NCI-H1436 (cell line): ENCODE measurements at regions not wholly inside any gene's neighbourhood (a gene's known extent, or its start where the extent isn't known, plus 50 kb on each side); places are given as distances from the start of the nearest gene placed in this dataset.
"Not testable (repeated sequence)": the region's sequence is repeated elsewhere in the genome, so short reads cannot be mapped to it uniquely, and the experiment has no call there.

ENCODE experiments used
- DNase-seq: peaks from one replicate; lab custom pipeline; 2025; lab: John Stamatoyannopoulos, UW

GRCh38 chr4:147102596-147102995 lies 156.9 kb upstream of the TTC29 start:
- no peak for DNase-seq

- DNase-seq: no peak
Measured at GRCh38 chr4:147103403-147103946, 157.8 kb upstream of the TTC29 start.

DNA sequence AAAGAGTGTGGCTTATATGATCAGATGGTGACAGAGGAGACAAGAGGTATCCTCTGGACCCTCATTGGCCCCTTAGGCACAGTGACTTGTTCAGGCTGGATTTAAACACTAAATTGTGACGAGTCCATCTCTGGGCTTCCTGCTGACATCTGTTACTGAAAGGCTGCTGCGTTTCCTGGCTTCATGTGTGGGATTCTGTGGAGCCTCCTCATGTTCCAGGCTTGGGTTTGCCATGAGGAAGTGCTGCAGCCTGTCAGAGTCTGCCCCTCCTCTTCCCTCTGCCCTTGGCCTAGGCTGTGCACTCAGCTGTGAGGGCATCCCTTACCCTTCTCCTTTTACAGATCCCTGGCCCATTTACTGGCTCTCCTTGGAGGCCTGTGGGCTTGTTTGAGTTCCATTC lies 159.1 kb upstream of the TTC29 start:
- no peak for DNase-seq

DNA sequence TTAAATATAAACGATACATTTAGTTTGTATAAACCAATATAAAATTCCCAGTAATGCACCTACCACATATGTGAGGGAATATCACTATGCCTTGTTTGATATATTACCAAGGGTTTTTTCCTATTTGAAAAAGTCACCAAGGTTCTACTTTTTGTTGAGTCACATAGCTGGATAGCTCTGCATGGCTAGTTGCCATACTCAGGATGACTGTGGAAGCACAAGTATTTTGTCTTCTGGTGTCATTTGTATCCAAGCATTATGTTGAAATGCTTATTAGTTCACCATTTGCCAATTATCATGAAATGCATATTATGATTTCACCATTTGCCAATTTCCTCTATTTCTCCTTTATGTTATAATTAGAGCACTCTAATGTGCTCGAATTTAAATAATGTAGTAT lies 162.7 kb upstream of the TTC29 start:
- no peak for DNase-seq

DNA sequence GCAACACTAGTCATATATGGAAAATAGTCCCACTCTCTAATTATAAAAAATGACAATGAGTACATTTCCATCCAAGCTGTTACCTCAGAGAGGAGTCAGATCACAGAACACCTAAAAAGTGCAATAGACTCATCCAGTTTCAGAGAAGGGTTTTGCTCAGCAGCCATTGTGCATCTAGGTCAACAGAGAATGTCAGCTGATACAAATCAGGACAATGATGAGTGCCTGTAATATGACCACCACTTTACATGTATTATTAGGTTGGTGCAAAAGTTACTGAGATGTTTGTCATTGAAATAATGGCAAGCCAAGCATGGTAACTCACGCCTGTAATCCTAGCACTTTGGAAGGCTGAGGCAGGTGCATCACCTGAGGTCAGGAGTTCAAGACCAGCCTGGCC lies 164.1 kb upstream of the TTC29 start:
- DNase-seq: no peak

DNA sequence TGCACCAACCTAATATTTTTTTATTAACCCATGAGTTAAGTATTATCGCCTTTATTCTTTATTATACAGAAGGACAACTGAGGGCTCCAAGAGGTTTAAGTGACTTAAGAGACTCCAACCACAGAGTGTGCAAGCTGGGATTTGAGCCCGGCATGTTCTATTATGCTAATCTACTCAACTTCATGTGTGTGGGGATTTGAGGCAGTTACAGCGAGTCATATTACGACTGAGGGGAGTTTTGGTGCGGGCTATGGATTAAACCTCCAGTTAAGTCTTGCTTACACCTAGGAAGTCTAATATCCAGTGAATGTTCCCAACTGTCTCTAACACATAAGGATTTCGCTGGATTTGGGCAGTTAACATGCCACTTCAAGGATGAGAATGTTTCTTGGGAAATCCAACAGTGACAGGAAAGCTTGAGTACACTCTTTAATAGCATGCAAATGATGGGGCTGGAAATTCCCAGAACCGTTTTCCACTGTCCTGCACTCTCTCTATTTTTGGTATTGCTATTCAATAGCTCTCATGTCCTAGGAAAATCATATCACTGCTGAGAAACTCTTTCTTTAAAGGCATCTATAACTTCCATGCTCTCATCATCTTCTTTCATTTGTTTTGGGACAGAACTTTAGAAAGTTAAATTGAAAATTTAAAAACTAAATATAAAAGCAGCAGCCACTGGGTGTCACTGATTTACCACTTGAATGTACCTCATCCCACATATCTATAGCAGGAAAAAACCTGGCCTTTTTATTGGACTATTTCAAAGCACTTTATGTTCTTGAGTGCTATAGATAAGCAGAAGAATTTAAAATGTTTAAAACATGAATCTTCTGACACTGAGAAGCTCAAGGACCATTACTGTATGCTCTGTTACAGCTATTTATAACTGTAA lies 165.1 kb upstream of the TTC29 start:
- no peak for DNase-seq

- not testable (repeated sequence) for DNase-seq
Measured at GRCh38 chr4:147112196-147112595, 166.5 kb upstream of the TTC29 start.

GRCh38 chr4:147117431-147117830 lies 171.8 kb upstream of the TTC29 start:
- DNase-seq: no peak

GRCh38 chr4:147118528-147118927 lies 172.9 kb upstream of the TTC29 start:
- no peak for DNase-seq

- no peak for DNase-seq
Measured at GRCh38 chr4:147122685-147123084, 177.0 kb upstream of the TTC29 start.

GRCh38 chr4:147123146-147123545 lies 177.5 kb upstream of the TTC29 start:
- no peak for DNase-seq

GRCh38 chr4:147128787-147129186 lies 183.1 kb upstream of the TTC29 start:
- no peak for DNase-seq

GRCh38 chr4:147129687-147130086 lies 184.0 kb upstream of the TTC29 start:
- DNase-seq: no peak

- DNase-seq: no peak
Measured at GRCh38 chr4:147134536-147135210, 189.0 kb upstream of the TTC29 start.

DNA sequence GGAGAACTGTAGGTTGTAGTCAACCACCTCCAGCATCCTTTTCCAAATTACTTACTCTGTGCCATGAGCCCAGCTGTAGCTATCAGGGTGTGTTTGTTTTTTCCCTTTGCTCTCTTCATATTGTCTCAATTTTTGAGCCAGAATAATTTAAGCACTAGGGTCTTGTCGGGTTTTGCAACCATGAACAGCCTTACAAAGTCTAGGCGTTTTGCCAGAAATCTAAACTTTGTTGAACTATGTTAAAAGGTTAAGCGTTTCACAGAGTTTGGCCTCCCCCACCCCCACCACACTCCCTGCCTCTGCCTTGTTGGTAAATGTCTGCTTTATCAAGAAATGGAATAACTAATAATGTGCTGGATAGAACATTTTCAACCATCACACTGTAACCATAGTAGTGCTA lies 190.6 kb upstream of the TTC29 start:
- DNase-seq: no peak

GRCh38 chr4:147136751-147137150 lies 191.1 kb upstream of the TTC29 start:
- DNase-seq: no peak

- DNase-seq: no peak
Measured at GRCh38 chr4:147137280-147137679, 191.6 kb upstream of the TTC29 start.

DNA sequence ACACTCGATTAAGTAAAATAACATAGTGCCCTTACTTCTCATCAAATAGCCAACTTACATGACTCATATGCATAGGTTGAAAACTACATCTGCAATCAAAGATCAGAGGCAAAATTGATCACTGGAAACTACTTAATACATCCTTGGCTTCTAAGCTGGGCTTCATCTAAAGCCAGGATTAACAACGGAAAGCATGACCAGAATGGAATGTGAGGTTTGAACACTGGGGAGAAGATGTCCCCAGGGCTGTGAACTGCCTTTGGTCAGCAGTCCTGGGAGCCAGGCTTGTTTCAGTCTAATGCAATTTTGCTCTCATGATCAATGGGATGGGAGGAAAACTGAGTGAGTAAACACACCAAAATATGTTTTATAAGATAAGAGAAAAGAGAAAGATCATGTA lies 192.5 kb upstream of the TTC29 start:
- no peak for DNase-seq

DNA sequence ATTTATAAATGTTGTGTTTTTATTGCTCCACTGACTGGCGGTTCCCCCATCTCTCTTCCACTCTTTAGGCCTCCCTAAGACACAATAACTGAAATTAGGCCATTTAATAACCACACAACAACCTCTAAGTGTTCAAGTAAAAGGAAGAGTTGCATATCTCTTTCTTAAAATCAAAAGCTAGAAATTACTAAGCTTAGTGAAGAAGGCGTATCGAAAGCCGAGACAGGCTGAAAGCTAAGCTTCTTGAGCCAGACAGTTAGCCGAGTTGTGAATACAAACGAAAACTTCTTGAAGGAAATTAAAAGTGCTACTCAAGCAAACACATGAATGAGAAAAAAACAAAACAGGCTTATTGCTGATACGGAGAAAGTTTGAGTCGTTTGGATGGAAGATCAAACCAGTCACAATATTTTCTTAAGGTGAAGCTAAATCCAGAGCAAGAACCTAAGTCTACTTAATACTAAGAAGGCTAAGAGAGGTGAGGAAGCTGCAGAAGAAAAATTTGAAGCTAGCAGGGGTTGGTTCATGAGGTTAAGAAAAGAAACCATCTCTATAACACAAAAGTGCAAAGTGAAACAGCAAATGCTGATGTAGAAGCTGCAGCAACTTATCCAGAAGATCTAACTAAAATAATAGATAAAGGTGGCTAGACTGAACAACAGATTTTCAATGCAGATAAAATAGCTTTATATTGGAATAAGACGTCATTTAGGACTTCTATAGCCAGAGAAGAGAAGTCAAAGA lies 194.0 kb upstream of the TTC29 start:
- DNase-seq: no peak

DNA sequence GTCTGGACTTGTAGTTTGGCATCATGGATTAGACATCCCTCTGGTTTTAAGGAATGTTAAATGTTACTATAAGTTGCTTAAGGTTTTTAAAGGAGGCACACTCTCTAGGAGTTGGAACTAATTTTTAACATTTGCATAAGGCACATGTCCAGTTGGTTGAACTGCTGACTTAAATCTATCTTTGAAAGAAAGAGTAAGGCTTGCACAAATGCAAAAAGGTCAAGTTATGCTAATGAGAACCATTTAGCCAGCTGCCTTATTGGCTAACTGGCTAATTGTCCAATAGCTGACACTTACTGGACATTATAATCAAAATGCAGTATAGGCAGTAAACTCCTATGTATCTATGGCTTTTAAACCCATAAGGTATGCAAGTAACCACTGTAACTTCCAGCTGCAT lies 206.1 kb upstream of the TTC29 start:
- no peak for DNase-seq

GRCh38 chr4:147157860-147158701 lies 212.4 kb upstream of the TTC29 start:
- no peak for DNase-seq
